ENCODE measurements at regions not wholly inside any gene's neighbourhood (a gene's known extent, or its start where the extent isn't known, plus 50 kb on each side); places are given as distances from the start of the nearest gene placed in this dataset.

DNA sequence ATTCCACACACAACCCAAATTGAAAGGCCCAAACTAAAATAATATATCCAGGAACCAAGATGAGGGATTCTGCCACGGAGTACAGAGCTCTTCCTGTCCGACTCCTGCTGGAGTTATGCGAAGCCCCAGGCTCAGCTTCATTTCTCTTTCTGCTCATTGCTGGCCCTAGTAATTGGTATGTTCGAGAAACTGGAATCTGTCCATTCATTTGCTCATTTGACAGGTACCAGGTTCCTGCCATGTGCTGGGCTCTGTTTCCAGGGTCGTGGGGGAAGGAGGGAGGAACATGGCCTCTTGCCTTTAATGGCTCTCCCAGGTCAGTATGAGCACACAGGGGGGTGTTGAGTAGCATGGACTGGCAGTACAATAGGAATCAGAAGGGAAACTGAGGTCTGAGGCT lies 179.2 kb upstream of the SHH start:
- DNase-seq = no peak

DNA sequence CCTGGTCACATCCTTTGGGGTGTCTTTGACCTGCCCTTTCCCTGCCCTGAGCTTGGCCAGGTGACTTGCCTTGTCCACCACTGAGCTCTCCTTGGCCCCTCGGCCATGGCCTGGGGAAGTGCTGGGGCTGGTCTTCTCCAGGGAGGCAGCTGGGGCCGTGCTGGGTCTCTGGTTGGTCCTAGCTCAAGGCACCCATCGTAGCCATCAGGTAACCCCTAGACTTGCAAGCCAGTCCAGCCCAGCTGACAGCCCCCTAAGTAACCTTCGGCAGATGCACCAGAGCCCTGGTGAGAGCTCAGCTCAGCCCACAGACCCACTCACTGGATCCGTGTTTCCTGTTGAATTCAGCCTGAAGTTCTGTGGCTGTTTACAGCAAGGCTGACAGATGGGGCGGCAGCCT lies 176.2 kb upstream of the SHH start:
- DNase-seq = no peak

DNA sequence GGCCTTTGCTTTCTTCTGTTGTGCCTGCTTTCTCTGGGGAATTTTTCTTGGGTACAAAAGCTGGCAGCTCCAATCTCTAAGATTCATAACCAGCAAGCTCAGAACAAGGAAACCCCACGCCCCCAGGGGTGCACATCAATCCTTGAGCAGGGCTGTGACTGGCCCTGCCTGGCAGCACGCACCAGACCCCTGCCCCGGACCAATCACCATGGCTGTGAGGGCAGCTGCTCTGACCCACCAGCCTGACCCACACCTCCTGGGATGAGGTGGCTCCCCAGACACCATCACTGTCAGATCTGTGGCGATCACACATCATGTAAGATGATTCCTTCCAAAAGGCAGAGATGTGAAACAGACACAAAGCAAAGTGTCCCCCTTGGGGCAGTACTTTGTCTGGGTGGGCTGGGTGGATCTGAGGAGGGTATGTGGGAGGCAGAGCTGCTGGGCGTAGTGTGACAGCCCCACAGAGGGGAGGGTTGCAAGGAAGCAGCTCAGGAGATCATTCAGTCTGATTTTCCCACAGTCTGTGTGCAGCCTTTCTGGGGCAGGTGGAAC lies 175.5 kb upstream of the SHH start:
- no peak for DNase-seq

DNA sequence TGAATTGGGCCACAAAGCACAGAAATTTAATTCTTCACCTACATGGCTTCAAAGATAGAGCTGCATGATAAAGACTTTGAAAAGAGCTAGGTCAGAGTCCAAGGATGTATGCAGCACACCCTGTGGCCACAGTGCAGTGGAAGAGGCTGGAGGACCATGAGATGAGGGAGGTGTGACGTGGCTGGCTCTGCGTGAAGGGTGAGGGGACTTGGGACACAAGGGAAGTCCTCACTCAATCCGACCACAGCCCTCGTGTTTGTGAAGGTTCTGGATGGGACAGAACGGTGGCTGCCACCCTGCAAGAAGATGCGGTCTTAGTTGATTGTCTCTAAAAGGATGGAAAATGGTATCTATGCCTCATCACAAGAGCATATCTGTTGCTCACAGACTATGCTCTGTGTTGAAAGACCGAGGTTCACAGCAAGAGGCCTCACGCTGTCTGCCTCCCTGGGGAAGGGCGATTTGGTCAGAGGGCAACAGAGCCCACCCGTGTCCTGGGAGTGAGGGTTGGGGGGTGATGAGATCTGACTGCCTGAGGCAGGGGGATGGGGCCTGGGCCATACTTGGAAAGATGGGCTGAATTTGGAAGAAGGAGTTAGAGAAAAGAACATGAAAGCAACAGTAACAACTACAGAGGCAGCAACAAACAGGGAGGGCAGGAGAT lies 174.4 kb upstream of the SHH start:
- no peak for DNase-seq

DNA sequence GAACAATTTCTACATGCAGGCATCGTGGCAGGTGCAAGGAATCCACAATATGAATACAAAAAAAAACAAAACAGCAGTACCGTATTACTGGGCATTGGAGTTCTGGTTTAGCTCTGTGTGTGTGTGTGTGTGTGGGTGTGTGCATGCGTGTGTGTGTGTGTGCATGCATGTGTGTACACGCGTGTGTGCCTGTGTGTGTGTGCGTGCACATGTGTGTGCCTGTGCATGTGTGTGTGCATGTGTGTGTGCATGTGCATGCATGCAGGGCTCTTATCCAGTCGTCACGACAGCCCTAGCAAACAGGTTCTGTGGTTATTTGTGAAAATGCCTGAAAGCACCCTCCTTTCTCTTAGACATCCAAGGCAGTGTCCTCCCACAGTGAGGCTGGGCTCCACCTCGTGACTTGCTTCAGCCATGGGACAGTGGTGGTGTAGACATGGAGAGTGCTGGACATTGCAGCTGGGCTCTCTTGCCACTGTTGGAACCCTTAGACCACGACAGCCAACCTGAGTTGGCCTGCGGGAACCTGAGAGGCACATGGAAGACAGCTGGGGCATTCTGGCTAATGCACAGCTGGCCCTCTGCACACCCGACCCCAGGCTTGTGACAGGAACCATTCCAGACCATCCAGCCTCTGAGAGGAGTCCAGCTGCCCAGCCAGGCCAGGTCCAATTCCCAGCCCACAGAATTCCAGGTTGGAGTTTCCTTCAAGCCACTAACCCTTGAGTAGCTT lies 173.4 kb upstream of the SHH start:
- DNase-seq = no peak

DNA sequence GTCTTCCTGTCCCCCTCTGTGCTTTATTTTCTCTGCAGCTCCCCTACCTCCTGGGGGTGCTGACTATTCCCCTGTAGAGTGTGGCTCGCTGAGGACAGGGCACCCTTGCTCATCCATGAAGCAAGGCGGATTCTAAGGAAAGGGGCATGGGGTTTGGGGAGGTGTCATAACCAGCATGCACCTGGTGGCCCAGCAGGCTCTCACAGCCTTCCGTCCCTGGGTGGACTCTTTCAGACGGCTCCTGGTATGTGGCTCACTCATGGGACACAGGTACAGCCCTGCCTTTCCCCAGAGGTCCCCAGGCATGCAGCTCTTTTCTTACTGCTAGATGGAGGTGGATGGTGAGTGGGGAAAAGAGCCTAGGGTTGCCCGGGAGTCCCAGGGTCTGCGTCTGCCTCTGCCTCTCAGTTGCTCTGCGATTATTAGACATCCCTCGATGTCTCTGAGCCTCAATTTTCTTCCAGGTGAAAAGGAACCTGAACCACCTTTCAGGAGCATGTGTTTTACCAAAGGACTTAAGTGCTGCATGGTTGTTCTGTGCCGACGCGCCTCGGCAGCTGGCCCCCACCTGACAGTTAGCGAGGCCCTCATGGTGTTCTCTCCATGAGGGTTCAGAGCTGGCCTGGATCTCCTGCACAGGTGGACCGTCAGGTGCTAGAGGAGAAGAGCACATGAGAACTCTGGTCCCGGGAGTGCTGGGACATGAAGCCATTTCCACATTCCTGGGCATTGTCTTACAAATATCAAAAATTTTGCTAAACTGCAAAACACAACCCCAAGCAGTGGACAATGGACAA lies 172.5 kb upstream of the SHH start:
- DNase-seq = no peak

DNA sequence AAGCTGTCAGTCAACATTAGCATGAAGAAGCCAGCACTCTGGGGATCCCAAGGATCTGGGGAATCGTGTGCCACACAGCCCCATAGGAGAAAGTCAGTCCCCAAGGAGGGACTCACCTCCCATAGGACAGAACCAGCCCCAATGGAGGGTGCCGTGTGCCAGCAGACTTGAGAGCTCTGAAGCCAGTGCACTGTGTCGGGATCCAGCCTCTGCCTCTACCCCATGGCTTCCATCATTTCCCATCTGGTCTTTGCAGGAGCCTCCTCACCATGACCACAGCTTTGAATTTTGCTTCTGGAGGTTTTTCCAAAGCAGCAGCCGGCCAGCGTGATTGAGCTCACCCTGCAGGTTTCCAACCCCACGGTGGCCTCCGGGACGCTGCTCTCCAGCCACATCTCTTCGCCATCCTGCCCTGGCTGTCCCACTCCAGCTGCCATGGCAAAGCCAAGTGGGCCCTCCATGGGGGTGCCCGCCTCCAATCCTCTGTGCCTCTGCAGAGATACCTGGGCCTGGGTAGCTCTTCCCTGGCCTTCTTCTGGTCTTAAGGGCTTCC lies 171.8 kb upstream of the SHH start:
- no peak for DNase-seq

DNA sequence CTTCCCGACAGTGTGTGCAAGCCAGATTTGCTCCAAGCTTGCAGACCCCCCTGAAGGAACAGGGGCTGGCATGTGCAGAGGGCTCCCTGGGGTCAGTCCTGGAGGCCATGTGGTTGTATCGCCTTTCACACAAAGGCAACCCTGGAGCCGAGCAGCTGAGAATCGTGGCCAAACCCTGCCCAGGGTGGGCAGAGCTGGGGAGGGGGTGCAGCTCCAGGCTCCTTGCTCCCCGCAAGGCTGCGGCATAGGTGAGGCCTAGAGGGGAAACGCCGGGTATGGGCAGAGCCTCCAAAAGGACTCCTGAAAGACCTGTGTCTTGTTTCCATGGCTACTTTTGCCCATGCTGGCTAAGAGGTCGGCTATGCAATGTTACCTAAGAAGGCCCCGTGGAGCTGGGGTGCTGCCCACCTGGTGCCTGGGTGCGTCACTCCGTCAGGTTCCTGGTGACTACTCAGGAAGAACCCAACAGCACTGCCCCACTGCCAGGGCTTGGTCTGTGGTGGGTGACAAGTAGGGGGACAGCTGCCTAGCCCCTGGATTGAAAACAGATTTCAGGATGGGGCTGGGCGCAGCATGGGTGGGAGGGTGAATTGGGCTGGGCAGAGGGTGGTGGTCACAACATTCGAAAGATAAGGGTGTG lies 171.0 kb upstream of the SHH start:
- no peak for DNase-seq

DNA sequence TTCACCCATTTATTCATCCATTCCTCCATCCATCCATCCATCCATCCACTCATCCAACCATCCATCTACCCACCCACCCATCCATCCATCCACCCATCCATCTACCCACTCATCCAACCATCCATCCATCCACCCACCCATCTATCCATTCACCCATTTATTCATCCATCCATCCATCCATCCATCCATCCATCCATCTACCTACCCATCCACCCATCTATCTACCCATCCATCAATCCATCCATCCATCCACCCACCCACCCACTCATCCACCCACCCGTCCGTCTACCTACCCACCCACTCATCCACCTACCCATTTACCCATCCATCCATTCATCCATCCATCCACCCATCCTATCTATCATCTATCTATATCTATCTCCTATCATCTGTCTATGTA lies 169.4 kb upstream of the SHH start:
- DNase-seq = no peak

DNA sequence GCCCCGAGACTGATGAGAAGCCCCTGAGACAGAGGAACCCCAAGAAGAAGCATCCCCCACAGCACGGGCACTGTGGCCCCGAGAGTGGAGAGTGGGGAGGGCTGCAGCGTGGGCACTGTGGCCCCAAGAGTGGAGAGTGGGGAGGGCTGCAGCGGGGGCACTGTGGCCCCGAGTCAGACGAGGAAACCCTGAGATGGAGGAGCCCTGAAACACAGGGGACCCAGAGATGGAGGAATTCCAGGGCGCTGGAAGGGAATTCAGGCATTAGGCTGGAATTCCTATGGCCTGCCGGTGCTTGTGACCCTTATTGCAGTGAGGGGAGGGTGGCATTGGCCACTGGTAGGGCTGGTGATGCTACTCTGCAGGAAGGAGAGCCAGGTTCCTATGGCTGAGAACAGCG lies 168.6 kb upstream of the SHH start:
- no peak for DNase-seq

DNA sequence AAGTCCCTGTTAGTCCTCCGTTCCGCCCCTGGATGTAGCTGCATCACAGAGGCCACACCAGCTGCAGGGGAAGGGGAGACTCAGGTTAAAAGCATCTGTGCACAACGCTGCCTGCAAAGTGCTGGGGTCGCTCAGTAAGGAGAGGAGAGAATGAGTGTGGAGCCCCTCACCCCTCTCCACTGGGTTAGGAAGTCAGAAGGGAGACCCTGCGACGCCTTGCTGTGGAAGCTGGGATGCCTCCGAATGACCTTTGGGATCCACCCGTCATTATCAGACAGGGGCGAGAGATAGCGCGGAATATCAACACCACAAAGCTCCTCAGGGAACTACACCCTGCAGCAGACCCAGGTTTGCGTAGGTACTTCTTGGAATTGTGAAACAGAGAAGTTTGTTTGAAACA lies 167.7 kb upstream of the SHH start:
- no peak for DNase-seq

DNA sequence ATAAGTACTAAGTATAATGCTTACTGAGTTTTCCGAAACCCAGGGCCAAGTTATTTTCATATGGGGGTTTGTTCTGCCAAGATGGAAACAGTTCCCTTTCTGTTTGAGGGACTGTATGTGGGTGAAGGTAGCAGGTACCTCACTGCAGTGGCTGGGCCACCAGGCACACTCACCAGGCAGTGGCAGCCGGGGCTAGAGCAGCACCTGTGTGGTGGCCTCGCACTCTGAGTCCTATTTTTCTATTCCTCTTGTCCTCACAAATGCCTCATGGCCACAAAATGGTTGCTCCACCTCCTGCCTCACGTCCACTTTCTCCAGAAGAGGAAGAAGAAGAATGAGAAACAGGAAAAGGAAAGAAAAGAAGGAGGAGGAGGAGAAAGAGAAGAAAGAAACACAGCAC lies 167.3 kb upstream of the SHH start:
- DNase-seq = no peak

DNA sequence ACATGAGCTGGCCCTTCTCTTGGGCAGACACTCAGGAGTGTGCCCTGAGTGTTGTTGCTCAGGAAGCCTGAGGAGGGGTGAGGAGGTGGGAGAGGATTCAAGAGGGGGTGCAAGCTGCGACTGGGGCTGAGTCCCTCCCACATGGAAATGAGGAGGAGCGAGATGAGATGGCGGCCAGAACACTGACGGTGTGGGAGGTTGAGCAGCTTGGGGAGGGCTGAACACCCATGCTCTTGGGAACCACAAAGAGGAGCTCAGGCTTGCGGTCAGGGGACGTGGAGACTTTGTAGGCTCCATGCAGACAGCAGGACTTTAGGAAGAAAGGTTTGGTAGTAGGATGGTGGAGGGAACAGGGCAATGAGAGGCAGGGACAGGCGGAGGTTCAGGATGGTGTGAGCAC lies 163.2 kb upstream of the SHH start:
- DNase-seq = no peak

DNA sequence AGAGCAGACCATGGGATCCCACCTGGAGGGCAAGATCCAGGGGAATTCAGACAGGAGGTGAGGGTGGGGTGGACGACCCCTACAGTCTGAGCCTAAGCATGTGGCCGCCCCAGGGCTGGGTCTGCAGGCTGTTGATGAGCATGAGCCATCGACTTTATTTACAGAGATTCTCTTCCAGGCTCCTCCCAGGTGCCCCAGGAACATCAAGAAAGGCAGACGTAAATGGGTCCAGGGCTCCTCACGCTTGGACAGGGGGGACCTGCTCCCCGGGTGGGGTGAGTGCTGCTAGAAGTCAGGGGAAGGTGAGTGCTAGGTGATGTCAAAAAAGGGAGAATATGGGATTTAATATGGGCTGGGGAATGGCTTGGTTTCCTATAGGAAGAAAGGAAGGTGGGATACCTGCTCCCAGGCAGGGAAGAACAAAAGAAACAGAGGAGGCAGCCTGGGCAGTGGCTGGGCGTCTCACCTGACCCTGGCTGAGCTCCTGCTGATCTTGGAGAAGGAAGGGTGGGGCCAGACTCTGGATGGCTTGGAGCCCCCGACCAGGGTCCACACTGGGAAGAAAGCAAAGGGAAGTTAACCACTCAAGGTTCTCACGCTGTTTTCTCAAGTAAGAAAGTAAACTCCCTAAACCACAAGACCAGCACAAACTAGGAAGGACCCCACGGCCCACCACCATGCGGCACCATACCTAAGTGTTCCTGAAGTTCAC lies 162.1 kb upstream of the SHH start:
- DNase-seq = no peak

DNA sequence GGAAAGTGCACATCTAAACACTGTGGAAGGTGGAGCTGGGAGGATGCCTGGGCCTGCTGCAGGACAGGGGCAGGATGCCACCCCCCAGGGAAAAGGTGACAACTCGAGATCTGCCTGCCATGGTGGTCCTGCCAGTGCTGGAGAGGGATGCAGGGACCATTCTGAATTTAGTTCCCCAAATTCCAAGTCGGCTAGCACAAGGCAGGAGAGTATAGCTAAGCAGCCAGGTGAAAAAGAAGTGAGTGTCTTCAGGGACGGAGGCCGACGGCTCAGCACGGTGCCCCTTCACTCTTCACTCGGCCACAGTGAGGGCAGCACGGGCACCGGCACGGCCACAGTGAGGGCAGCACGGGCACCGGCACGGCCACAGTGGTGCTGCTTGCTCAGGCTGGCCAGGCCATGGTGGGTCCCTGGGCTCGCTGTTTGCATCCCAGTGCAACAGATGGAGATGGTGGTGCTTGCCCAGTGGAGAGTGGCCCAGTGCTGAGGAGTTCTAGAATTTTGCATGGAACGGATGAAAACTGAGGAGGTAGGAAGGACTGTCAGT lies 161.3 kb upstream of the SHH start:
- no peak for DNase-seq

DNA sequence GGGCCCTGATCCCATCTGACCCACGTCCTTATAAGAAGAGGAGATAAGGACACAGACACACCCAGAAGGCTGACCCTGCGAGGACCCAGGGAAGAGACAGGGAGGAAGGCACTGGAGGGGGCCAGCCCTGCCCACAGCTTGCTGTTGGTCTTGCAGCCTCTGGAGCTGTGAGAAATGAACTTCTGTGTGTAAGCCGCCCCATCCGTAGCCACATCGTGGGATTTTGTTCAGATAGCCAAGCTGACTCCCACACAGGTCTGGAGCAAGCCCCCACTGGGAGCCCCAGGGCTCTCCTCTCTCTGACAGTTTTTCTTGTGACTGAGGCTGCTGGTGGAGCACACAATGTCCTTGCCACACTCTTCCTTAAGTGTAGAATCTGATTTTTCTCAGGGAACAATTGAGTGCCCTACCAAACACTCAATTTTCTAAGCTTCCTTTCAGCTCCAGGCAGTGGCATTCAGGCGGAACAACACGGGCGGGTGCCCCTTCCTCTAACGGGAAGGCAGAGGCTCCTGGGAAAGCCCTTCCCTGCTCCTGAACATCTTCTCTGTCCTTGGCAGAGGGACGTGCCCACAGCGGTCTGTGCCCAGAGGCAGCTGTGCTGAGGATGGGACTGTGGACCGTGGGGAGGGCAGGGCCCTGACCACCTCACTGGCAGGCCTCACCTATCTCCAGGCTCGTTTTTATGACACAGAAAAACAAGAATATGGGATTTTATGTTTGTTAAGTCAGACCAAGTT lies 160.6 kb upstream of the SHH start:
- DNase-seq = no peak

DNA sequence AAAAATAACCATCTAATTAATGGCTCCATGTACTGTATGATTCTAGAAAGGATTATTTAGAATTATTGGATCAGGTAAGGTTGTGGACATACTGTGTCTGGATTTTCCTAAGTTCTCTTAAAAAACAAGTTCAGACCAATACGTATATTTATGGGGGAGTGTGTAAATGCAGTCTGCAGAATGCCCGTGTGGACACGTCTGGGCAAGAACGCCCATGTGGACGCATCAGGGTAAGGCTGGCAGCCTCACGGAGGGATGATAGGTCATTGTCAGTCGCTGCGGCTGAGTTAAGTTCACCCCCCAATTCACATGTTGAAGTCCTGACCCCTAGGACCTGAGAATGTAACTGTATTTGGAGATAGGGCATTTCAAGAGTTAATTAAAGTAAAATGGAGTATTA lies 160.0 kb upstream of the SHH start:
- DNase-seq = no peak

DNA sequence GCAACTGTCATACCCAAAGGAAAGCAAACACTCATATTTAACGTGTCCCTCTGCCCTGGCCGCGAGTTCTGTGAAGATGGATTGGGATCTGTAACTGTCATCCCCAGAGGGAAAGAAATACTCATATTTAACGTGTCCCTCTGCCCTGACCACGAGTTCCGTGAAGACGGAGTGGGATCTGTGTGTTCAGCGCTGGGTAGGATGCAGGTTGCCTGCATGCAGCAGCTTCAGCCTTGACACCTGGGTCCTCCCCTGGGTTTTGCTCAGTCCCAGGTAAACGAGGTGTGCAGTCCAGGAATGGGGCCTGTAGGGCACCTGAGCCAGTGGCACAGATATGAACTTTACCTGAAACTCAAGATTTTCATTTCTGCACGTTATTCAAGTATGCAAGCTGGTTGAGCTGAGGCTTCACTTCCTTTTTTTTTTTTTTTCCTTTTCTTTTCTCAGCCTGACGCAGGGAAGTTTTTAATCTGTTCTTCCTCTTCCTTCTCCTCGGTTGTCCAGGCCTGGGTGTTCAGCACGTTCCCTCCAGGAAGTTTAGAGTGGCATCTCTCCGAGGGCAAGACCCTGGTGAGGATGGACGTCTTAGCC lies 159.0 kb upstream of the SHH start:
- DNase-seq = no peak

DNA sequence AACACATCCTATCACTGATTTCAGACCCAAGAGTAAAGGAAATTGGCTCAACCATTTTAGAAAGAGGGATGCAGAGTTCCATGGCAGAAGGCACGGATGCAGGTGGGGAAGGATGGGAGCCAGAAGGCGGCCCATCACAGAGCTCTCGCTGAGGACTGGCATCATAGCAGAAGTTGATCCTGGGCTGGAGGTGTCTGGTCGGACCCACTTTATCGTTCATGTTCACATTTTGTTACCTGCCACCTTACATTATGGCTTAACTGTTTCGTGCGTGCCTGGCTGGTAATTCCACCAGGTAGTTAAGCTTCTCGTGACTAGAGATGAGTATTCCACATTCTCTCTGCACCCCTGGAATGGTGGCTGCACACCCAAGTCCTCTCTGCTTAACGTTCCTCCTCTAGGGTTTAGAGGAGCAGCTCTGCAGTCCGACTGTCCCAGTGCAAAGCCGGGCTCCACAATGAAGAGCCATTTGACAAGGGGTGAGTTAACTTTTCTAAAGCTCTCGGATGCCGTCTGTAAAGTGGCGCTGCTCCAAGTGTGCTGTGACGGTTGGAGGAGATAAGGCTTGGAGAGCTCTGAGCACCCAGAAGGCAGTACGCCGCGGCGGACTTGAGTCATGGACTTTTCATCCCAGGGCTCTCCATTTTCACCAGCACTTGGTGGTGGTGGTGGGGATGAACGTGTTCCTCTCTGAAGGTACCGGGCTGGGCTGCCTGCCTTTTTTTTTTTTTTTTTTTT lies 157.1 kb upstream of the SHH start:
- no peak for DNase-seq

DNA sequence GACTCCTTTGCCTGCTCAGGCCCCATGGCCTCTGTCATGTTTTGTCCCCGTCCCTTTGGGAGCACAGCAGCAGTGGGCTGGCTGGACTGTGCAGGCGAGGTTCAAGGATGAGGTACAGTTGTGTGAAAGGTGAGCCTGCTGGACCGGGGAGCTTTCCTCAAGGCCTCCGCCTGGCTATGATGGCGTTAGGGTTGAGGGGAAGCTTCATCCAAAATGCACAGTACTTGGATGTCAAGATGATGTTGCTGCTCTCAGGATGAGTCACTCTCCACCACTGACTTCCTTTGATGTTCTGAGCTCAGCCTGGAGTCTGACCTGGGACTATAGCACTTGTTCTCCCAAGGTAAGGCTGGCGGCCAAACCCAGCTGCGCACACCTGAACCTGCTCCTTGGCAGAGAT lies 152.7 kb upstream of the SHH start:
- DNase-seq = no peak
